ENCODE measurements at regions not wholly inside any gene's neighbourhood (a gene's known extent, or its start where the extent isn't known, plus 50 kb on each side); places are given as distances from the start of the nearest gene placed in this dataset.

DNA sequence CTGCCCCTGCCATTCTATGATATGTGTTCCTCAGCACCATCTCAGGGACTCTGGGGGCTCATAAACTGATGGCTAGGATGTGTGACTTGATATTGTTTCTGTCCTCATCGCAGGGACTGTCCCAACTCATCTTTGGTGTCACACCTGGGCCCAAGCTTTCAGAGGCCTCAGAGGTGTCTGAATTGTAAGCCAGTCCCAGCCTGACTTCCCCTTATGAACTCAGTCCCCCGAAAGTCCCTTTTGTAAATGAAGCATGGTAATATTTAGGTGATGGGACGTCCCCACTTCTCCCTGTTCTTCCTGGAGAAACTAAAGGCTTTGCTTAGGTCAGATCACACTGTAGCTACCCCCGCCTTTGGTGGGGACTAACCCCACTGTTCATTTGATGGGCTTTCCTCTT lies 142.4 kb upstream of the TLE3 start:
- Histone ChIP-seq H3K4me2 (no peak overlapping the region), H3K4me1 (ENCODE audit: insufficient read depth) (no peaks in the 10 kb centered on the region), H2AFZ (no peak overlapping the region), H3K27me3 (no peaks in the 10 kb centered on the region), H3K9me2 (replicated peaks; ENCODE audit: insufficient read depth) (no peaks in the 10 kb centered on the region), H4K20me1 (ENCODE audit: insufficient read depth, poor library complexity, severe bottlenecking) (no peaks in the 10 kb centered on the region), H3K79me2 (no peaks in the 10 kb centered on the region), H3K9me3 (ENCODE audit: low read depth) (no peaks in the 10 kb centered on the region), H3K4me3 (no peak overlapping the region), H3K36me3 (replicated peaks; ENCODE audit: insufficient read depth, low read depth) (no peaks in the 10 kb centered on the region), H3K27ac (no peak overlapping the region)
- no peak for DNase-seq (ENCODE audit: low spot score)
- 89% methylated on average over 4 of the region's 4 CpGs for WGBS (ENCODE audit: low lambda C conversion rate, missing lambda C conversion rate)
- TF ChIP-seq, protein P1, sequence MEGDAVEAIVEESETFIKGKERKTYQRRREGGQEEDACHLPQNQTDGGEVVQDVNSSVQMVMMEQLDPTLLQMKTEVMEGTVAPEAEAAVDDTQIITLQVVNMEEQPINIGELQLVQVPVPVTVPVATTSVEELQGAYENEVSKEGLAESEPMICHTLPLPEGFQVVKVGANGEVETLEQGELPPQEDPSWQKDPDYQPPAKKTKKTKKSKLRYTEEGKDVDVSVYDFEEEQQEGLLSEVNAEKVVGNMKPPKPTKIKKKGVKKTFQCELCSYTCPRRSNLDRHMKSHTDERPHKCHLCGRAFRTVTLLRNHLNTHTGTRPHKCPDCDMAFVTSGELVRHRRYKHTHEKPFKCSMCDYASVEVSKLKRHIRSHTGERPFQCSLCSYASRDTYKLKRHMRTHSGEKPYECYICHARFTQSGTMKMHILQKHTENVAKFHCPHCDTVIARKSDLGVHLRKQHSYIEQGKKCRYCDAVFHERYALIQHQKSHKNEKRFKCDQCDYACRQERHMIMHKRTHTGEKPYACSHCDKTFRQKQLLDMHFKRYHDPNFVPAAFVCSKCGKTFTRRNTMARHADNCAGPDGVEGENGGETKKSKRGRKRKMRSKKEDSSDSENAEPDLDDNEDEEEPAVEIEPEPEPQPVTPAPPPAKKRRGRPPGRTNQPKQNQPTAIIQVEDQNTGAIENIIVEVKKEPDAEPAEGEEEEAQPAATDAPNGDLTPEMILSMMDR (IDR thresholded peaks at IDR 0.05; ENCODE audit: poor library complexity), result no peak
- TF ChIP-seq EZH2 (IDR thresholded peaks at IDR 0.05; ENCODE audit: borderline replicate concordance) (no peak), EZH2phosphoT487 (IDR thresholded peaks at IDR 0.05; ENCODE audit: low read depth, severe bottlenecking, unreplicated experiment) (no peak)

DNA sequence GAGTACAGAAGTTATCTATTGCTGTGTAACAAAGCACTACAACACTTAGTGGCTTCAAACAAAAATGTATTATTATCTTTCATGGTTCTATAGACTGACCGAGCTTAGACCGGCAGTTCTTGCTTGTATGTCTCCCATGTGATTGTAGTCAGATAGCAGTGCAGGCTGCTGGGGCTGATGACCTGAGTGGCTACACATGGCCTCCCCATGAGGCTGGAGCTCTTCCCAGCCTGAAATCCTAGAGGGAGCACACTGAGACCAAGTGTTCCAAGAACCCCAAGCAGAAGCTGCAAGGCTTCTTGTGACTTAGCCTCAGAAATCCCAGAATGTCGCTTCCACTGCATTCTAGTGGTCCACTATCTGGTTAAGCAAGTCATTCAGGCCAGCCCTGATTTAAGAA lies 141.2 kb upstream of the TLE3 start:
- Histone ChIP-seq H3K4me3 (no peak overlapping the region), H3K36me3 (replicated peaks; ENCODE audit: insufficient read depth, low read depth) (no peaks in the 10 kb centered on the region), H3K27me3 (no peaks in the 10 kb centered on the region), H3K4me2 (no peak overlapping the region), H3K9me2 (replicated peaks; ENCODE audit: insufficient read depth) (no peaks in the 10 kb centered on the region), H3K9me3 (ENCODE audit: low read depth) (no peaks in the 10 kb centered on the region), H3K4me1 (ENCODE audit: insufficient read depth) (no peaks in the 10 kb centered on the region), H4K20me1 (ENCODE audit: insufficient read depth, poor library complexity, severe bottlenecking) (no peaks in the 10 kb centered on the region), H3K27ac (no peak overlapping the region), H2AFZ (no peak overlapping the region), H3K79me2 (no peaks in the 10 kb centered on the region)
- 69% methylated on average over 3 of the region's 3 CpGs for WGBS (ENCODE audit: low lambda C conversion rate, missing lambda C conversion rate)
- no peak for DNase-seq (ENCODE audit: low spot score)
- TF ChIP-seq EZH2phosphoT487 (IDR thresholded peaks at IDR 0.05; ENCODE audit: low read depth, severe bottlenecking, unreplicated experiment) (no peak), EZH2 (IDR thresholded peaks at IDR 0.05; ENCODE audit: borderline replicate concordance) (no peak)
- TF ChIP-seq, protein P1 (IDR thresholded peaks at IDR 0.05; ENCODE audit: poor library complexity), result no peak

DNA sequence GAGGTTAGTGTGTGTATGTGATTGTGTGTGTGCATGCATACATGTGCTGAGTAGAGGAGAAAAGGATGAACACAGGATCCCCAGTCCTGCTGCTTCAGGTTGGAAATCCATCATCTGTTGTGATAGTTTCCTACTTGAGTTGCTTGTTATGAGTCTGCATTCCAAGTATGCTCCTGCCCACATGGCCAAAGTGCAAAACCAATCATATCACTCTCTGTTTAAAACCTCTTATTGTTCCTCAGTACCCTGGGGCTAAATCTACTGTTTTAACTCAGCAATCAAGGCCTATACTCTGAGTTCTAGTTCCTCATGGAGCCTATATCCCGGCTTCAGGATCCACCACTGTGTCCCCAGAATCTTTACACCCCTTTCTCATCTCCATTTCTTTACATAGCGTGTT lies 139.9 kb upstream of the TLE3 start:
- H3K27ac ChIP-seq, result no peak overlapping the region
- H3K4me2 ChIP-seq, result no peak overlapping the region
- no peaks in the 10 kb centered on the region for H3K9me2 ChIP-seq (replicated peaks; ENCODE audit: insufficient read depth)
- H3K36me3 ChIP-seq (replicated peaks; ENCODE audit: insufficient read depth, low read depth), result no peaks in the 10 kb centered on the region
- H3K4me3 ChIP-seq, result no peak overlapping the region
- no peaks in the 10 kb centered on the region for H3K27me3 ChIP-seq
- TF ChIP-seq, protein P1 (IDR thresholded peaks at IDR 0.05; ENCODE audit: poor library complexity), result no peak
- TF ChIP-seq EZH2 (IDR thresholded peaks at IDR 0.05; ENCODE audit: borderline replicate concordance) (no peak), EZH2phosphoT487 (IDR thresholded peaks at IDR 0.05; ENCODE audit: low read depth, severe bottlenecking, unreplicated experiment) (no peak)
- no peaks in the 10 kb centered on the region for H3K79me2 ChIP-seq
- no peaks in the 10 kb centered on the region for H3K4me1 ChIP-seq (ENCODE audit: insufficient read depth)
- no peaks in the 10 kb centered on the region for H3K9me3 ChIP-seq (ENCODE audit: low read depth)
- no peak overlapping the region for H2AFZ ChIP-seq
- no peak for DNase-seq (ENCODE audit: low spot score)
- WGBS (ENCODE audit: low lambda C conversion rate, missing lambda C conversion rate), result 95% methylated on average over 2 of the region's 2 CpGs
- no peaks in the 10 kb centered on the region for H4K20me1 ChIP-seq (ENCODE audit: insufficient read depth, poor library complexity, severe bottlenecking)

Measured in hepatocyte (in vitro differentiated cells).